Inferior parietal cortex (tissue), 1 donor: ENCODE measurements at regions not wholly inside any gene's neighbourhood (a gene's known extent, or its start where the extent isn't known, plus 50 kb on each side); places are given as distances from the start of the nearest gene placed in this dataset.
"Not testable (repeated sequence)": the region's sequence is repeated elsewhere in the genome, so short reads cannot be mapped to it uniquely, and the experiment has no call there.

Experiments used
- DNase-seq: peaks from one replicate; pipeline ENCODE4 v3.0.0-alpha.2; 2016; ENCODE audit errors: extremely low spot score

DNA sequence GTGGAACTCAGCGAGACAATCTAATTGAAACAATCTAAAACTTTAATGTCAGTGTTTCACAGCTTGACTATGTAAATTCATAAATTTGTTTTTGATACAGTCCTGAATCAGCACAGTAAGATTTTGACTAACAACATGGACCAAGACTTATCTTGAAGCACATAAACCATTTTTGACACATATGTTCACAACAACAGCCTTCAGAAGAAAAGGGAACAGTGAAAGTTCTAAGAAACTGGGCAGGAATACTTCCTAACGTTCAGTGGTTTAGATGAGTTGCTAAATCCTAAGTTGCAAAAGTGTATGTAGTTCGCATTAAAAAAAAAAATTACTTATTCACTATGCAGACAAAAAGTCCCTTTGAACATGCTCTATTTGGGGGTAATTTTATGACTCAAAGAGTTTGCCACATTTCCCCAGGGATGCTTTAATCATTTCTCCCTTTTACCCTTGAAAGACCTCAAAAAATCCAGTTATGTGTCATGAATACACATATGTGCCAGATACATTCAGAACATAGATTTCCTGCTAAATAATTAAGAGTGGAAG, 120.2 kb downstream of the MRPL39 start:
- no peak for DNase-seq

- DNase-seq = no peak
Measured at GRCh38 chr21:25485914-25486313, 121.4 kb downstream of the MRPL39 start.

DNA sequence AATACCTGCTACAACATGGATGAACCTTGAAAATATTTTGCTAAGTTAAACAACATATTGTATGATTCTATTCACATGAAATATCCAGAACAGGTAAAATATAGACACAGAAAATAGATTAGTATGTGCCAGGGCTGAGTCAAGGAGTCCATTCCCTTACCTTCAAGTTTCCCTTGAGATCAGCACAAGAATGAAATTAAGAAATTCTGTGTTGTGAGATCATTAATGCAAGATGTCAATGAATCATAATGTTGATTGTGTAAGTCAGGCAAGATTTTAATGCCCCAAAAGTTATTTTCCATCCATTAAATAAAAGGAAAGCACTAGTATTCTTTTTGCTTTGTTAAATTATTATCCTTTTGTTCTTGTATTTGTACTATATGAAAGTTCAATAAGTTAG, 139.4 kb downstream of the MRPL39 start:
- DNase-seq = no peak

DNA sequence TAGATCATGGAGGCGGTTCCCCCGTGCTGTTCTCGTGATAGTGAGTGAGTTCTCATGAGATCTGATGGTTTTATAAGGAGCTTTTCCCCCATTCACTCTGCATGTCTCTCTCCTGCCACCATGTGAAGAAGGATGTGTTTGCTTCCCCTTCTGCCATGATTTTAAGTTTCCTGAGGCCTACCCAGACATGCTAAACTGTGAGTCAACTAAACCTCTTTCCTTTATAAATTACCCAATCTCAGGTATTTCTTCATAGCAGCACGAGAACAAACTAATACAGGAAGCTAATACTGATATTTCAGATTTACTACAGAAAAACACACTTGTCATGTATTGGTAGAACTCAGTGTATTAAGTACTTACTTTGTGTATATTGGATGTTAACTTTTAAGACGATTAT, 140.2 kb downstream of the MRPL39 start:
- DNase-seq = not testable (repeated sequence)

- no peak for DNase-seq
Measured at GRCh38 chr21:25466470-25466869, 140.8 kb downstream of the MRPL39 start.

- DNase-seq = no peak
Measured at GRCh38 chr21:25465263-25465662, 142.0 kb downstream of the MRPL39 start.

GRCh38 chr21:25464275-25464674, 143.0 kb downstream of the MRPL39 start:
- no peak for DNase-seq

GRCh38 chr21:25462517-25462971, 144.7 kb downstream of the MRPL39 start:
- no peak for DNase-seq

- no peak for DNase-seq
Measured at GRCh38 chr21:25461725-25462124, 145.6 kb downstream of the MRPL39 start.

DNA sequence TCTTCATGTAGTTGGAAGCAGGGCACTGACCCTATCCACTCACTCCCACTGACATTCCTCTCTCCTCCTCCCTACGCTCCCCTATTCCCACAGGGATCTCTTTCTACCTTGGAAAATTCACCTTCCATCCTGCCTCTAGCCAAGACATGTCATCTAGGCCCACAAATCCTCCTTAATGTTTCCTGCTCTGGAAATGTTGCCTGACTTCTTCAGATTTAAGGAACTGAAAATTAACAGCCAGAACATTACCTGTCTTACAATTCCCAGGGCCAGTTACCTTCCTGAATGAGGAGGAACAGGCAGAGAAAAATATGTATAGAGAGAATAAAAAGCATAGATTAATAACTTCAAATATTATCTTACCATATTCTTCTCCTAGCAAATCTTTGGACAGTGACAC, 147.3 kb downstream of the MRPL39 start:
- no peak for DNase-seq

GRCh38 chr21:25459365-25459764, 147.9 kb downstream of the MRPL39 start:
- DNase-seq = no peak

DNA sequence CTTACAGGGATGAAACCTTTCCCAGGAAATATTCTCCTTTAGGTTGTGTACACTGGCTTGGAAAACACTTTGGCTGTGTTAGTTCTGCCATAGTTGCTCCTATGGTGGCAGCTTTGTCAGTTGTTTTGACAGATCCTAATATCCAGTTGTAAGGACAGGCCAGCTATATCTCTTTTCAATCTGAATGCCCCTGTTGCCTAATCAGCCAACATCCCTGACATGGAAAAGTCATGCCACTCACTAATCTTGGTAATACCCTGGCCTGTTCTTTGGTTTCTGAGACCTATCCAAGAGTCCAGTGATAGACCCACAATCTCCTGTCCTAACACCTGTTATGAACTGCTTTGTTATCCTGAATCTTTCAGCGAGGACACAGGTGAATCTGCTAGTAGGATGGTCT, 148.8 kb downstream of the MRPL39 start:
- no peak for DNase-seq

DNA sequence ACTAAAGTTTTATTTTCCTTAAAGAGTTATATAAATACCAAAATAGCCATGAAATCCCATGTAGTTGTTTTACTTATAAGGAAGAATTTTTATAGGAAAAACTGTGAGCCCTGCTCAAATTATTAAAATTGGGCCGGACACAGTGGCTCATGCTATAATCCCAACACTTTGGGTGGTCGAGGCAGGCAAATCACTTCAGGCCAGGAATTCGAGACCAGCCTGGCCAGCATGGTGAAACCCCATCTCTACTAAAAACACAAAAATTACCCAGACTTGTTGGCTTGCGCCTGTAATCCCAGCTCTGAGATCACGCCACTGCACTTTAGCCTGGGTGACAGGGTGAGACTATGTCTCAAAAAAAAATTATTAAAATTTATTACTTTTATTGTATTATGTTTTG, 149.3 kb downstream of the MRPL39 start:
- DNase-seq = no peak

DNA sequence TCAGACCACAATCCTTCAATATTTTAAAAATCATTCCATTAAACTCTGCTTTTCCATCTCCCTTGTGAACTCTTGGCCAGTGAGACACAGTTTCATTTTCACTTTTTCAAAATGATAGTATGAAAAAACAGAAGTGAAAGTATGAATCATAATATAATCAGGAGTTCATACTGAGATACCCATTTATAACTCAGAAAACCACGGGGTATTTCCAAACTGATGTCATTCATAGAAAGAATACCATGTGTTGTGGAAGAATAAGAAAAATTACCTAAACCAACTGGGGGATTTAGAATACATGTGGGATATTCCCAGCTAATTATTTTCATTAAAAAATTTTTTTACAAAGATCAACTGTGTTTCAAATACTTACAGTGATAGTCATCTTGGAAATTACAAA, 149.9 kb downstream of the MRPL39 start:
- DNase-seq = no peak

GRCh38 chr21:25456672-25457071, 150.6 kb downstream of the MRPL39 start:
- DNase-seq = no peak

DNA sequence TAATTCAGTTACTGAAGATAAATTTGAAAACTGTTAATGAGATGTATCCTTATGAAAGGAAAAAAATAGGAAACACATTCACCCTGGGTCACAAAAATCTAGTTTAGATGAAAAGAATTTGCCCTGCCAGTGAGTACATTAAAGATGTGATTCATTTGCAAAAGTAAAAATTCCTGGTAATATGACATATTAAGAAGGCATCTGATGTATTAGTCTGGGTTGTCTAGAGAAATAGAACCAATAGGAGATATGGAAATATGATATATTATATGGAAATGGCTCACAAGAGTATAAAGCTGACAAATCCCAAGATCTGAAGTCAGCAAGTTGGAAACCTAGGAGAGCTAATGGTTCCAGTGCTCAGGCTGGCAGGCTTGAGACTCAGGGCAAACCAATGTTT, 153.8 kb downstream of the MRPL39 start:
- DNase-seq = no peak

GRCh38 chr21:25449950-25450349, 157.3 kb downstream of the MRPL39 start:
- no peak for DNase-seq

GRCh38 chr21:25441835-25442234, 165.4 kb downstream of the MRPL39 start:
- DNase-seq = no peak

DNA sequence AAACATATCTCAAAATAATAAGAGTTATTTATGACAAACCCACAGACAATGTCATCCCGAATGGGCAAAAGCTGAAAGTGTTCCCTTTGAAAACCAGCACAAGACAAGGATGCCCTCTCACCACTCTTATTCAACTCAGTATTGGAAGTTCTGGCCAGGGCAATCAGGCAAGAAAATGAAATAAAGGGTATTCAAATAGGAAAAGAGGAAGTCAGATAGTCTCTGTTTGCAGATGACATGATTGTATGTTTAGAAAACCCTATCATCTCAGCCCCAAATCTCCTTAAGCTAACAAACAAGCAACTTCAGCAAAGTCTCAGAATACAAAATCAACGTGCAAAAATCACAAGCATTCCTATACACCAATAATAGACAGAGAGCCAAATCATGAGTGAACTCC, 169.8 kb downstream of the MRPL39 start:
- DNase-seq = not testable (repeated sequence)

DNA sequence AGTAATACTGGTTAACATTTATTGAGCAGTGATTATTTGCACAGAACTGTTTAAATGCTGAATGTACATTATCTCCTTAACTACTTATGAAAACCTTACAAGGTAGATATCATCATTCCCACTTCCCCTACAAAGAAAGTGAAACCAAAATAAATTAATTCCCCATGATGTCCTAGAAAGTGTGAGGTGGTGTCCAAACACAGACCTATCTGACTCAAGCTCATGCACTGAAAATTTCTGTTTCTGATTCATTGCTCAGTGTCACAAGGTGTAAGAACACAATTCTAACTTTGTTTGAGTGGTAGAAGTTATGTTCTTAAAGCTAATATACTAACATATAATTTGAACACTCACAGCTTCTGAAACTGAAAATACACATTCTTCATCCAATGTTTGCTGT, 178.7 kb downstream of the MRPL39 start:
- DNase-seq = no peak

GRCh38 chr21:25427828-25428227, 179.5 kb downstream of the MRPL39 start:
- no peak for DNase-seq

DNA sequence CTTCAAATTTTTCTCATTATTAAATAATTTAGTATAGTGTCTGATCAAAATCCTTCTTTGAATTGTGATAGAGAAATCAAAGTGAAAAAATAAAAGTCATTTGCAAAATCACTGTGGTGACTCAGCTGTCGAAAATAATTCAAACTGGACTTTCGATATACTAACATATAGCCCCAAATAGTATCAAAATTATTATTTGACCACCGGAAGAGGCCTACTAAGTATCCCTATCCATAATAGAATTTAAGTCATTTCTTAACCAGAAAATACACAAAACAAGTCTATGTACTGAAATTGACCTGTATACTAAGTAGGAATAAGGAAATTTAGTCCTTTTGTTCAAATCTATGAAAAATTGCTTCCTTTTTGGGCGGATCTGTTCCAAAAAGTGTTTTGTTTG, 180.7 kb downstream of the MRPL39 start:
- DNase-seq = no peak

DNA sequence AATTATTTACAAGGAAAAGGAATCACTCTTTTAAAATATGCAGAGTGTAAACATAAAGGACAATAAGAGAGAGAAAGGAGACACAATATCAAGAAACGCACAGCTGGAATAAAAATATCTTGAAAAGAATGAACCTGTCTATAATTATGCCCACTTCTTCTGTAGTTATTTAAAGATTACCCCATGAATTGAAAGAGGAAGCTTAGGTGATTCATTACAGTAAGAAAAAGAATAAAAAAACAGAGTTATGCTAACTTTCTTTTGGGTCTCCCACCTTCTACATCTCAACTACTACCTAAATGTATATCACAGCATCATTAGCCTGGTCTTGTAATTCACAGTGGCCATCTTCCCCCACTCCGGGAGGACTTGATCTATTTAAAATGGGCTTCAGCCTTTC, 182.1 kb downstream of the MRPL39 start:
- no peak for DNase-seq

GRCh38 chr21:25424634-25425033, 182.6 kb downstream of the MRPL39 start:
- DNase-seq = no peak
